A549 (cell line): ENCODE measurements at regions not wholly inside any gene's neighbourhood (a gene's known extent, or its start where the extent isn't known, plus 50 kb on each side); places are given as distances from the start of the nearest gene placed in this dataset.

Source experiments
- EP300 ChIP-seq, 2 experiments: fragments of >200 bp; sonication (Bioruptor Twin); formaldehyde crosslinking; IDR thresholded peaks; 2 replicates in 1 of 2; 3 replicates in 1 of 2; pipeline ENCODE4 v1.6.1; 2016 to 2017
- HDAC2 ChIP-seq: fragments of 200-600 bp; sonication (generic); IDR thresholded peaks from 2 replicates; pipeline ENCODE4 v1.6.1; 2016
- JUN ChIP-seq, 2 experiments: fragments of >200 bp; sonication (Bioruptor Twin); formaldehyde crosslinking; IDR thresholded peaks; 2 replicates in 1 of 2; 3 replicates in 1 of 2; pipeline ENCODE4 v1.6.1; 2016 to 2017
- KDM1A ChIP-seq: fragments of 200-600 bp; sonication (generic); IDR thresholded peaks from 2 replicates; pipeline ENCODE4 v1.6.1; 2016; ENCODE audit warnings: low read depth, mild to moderate bottlenecking
- MYC ChIP-seq: IDR thresholded peaks from 2 replicates; pipeline ENCODE4 v1.6.1; 2012; ENCODE audit warnings: mild to moderate bottlenecking, inconsistent platforms, low read length, improper control_type of control experiment, borderline replicate concordance
- RAD21 ChIP-seq, 2 experiments: fragments of >200 bp in 1 of 2; sonication (Bioruptor Twin) in 1 of 2; formaldehyde crosslinking in 1 of 2; IDR thresholded peaks in 1 of 2; conservative IDR thresholded peaks in 1 of 2; 2 replicates in 1 of 2; 3 replicates in 1 of 2; pipeline ENCODE4 v1.6.1; 2012 to 2018; ENCODE audit warnings: inconsistent platforms in 1 of 2
- RNF2 ChIP-seq: fragments of 200-600 bp; sonication (generic); IDR thresholded peaks from 2 replicates; pipeline ENCODE4 v1.6.1; 2016; ENCODE audit warnings: low read depth, mild to moderate bottlenecking, antibody characterized with exemption, moderate library complexity, borderline replicate concordance
- TF ChIP-seq, protein P1 (sequence below): fragments of >200 bp; sonication (Bioruptor Twin); formaldehyde crosslinking; IDR thresholded peaks from 3 replicates; pipeline ENCODE4 v1.5.1; 2016

DNA sequence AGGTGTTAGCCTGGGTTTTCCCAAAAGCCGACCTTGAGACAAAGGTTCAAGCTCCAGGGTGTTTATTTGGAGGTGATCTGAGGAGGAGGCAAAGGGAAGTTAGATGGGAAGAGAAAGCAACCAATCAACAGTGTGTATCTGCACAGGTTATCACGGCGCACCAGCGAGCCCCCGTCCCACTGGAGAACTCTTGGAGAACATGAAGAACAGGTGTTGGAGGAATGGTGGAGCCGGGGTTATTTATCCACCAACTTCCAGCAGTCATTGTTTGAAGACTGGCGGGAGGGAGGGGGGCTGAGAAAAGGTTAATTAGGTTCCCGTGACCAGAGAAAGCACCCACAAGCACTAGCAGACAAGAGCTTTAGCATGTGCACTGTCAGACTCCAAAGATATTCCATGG lies 282.5 kb upstream of the FOXK1 start:
- TF ChIP-seq HDAC2 = no peak
- TF ChIP-seq, protein P1, sequence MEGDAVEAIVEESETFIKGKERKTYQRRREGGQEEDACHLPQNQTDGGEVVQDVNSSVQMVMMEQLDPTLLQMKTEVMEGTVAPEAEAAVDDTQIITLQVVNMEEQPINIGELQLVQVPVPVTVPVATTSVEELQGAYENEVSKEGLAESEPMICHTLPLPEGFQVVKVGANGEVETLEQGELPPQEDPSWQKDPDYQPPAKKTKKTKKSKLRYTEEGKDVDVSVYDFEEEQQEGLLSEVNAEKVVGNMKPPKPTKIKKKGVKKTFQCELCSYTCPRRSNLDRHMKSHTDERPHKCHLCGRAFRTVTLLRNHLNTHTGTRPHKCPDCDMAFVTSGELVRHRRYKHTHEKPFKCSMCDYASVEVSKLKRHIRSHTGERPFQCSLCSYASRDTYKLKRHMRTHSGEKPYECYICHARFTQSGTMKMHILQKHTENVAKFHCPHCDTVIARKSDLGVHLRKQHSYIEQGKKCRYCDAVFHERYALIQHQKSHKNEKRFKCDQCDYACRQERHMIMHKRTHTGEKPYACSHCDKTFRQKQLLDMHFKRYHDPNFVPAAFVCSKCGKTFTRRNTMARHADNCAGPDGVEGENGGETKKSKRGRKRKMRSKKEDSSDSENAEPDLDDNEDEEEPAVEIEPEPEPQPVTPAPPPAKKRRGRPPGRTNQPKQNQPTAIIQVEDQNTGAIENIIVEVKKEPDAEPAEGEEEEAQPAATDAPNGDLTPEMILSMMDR = no peak
- TF ChIP-seq EP300 (IDR thresholded peaks at IDR 0.05) = no peak
- no peak for TF ChIP-seq RNF2
- no peak for TF ChIP-seq KDM1A
- TF ChIP-seq JUN (IDR thresholded peaks at IDR 0.05) = no peak
- no peak for TF ChIP-seq RAD21 (conservative IDR thresholded peaks at IDR 0.05 in 1 of 2, IDR thresholded peaks at IDR 0.05 in 1 of 2)
- no peak for TF ChIP-seq MYC
